Chondrocyte (in vitro differentiated cells): ENCODE measurements at regions not wholly inside any gene's neighbourhood (a gene's known extent, or its start where the extent isn't known, plus 50 kb on each side); places are given as distances from the start of the nearest gene placed in this dataset.
A peak's percentile ranks its signal among the peaks of the same experiment; 100 is the strongest.

Source experiments
- DNase-seq: peaks from one replicate; pipeline ENCODE4 v3.0.0; 2021; ENCODE audit warnings: mixed read lengths, low spot score
- H3K27ac Mint-ChIP-seq: one replicate; pipeline ENCODE4 v1.8.0; 2021; ENCODE audit warnings: mild to moderate bottlenecking, moderate library complexity, mixed read lengths; ENCODE audit not compliant: unreplicated experiment
- H3K27me3 Mint-ChIP-seq: 2 replicates; pipeline ENCODE4 v1.8.0; 2021; ENCODE audit warnings: low read depth, mixed read lengths
- H3K36me3 Mint-ChIP-seq: 2 replicates; pipeline ENCODE4 v1.8.0; 2021; ENCODE audit warnings: low read depth, mixed read lengths
- H3K4me1 Mint-ChIP-seq: 2 replicates; pipeline ENCODE4 v1.8.0; 2021; ENCODE audit warnings: low read depth, mild to moderate bottlenecking, mixed read lengths
- H3K4me3 Mint-ChIP-seq: one replicate; pipeline ENCODE4 v1.8.0; 2021; ENCODE audit warnings: mild to moderate bottlenecking, moderate library complexity, mixed read lengths; ENCODE audit not compliant: unreplicated experiment
- H3K9me3 Mint-ChIP-seq: 2 replicates; pipeline ENCODE4 v1.8.0; 2021; ENCODE audit warnings: low read depth, mixed read lengths
- TF ChIP-seq, protein P1 (sequence below): fragments of 200-600 bp; sonication (generic); IDR thresholded peaks from 2 replicates; pipeline ENCODE4 v1.5.0; 2021; ENCODE audit warnings: antibody characterized with exemption, mild to moderate bottlenecking, moderate library complexity

DNA sequence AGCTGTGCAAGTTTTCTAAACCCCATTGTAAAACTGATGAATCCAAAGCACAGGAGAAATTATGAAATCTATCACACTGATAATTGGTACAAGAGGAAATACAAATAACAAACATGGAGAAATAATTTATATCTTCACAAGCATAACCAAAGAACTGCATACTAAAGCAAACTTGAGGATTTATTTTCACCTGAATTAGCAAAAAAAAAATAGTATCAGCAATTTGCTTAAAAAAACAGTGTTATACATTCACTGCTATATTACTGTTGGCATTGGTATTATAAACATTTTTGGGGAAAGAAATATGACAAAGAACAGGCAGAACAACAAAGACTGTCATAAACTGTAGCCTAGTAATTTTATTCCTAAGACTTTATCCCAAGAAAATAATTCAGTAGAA, 230.8 kb upstream of the NRP1 start:
- H3K27me3 Mint-ChIP-seq = no peaks in the 10 kb centered on the region
- no peak overlapping the region for H3K27ac Mint-ChIP-seq
- no peaks in the 10 kb centered on the region for H3K9me3 Mint-ChIP-seq
- H3K4me3 Mint-ChIP-seq = no peak overlapping the region
- TF ChIP-seq, protein P1, sequence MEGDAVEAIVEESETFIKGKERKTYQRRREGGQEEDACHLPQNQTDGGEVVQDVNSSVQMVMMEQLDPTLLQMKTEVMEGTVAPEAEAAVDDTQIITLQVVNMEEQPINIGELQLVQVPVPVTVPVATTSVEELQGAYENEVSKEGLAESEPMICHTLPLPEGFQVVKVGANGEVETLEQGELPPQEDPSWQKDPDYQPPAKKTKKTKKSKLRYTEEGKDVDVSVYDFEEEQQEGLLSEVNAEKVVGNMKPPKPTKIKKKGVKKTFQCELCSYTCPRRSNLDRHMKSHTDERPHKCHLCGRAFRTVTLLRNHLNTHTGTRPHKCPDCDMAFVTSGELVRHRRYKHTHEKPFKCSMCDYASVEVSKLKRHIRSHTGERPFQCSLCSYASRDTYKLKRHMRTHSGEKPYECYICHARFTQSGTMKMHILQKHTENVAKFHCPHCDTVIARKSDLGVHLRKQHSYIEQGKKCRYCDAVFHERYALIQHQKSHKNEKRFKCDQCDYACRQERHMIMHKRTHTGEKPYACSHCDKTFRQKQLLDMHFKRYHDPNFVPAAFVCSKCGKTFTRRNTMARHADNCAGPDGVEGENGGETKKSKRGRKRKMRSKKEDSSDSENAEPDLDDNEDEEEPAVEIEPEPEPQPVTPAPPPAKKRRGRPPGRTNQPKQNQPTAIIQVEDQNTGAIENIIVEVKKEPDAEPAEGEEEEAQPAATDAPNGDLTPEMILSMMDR = no peak
- H3K36me3 Mint-ChIP-seq = no peaks in the 10 kb centered on the region
- DNase-seq = no peak
- H3K4me1 Mint-ChIP-seq = peaks cover 4% of the 10 kb centered on the region

DNA sequence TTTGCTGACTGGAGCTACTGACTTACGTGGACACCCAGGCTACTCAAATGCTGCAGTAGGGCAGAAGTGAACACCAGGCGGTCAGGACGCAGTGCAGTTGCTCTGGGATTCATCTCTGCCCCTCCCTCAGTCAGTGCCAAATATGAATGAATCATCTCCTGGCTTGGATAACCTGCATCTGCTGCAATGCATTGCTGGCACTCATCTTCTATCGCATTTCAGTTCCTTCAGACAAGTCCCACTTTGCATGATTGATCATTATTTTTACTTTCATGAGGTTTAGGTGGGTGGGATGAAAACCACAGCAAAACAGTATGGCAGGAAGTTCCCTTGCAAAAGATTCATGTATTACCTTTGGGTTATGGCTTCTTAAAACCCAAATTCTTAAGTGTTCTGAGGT, 224.6 kb upstream of the NRP1 start:
- Mint-ChIP-seq H3K27me3 (peaks cover 13% of the 10 kb centered on the region), H3K36me3 (peaks cover 2% of the 10 kb centered on the region), H3K4me3 (no peak overlapping the region), H3K4me1 (peaks cover 17% of the 10 kb centered on the region), H3K9me3 (no peaks in the 10 kb centered on the region), H3K27ac (no peak overlapping the region)
- DNase-seq = no peak
- TF ChIP-seq, protein P1 = no peak

DNA sequence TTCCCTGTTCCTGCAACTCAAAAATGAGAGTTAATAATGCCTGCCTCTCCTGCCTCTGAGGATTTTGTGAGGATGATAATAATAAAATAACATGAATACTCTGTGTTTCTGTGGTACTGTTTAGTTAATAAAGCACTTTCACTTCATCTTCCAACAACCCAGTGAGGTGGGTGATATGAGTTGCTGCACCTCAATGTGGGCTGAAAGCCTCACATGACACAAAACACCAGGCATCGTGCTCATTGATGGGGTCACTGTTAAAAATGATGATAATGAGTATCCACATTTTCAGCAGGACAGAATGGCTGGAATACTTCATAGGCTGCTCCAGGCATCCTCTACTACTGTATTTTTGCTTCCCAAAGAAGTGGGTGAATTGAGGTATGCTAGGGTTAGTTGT, 222.8 kb upstream of the NRP1 start:
- H3K4me3 Mint-ChIP-seq = no peak overlapping the region
- H3K27me3 Mint-ChIP-seq = peaks cover 13% of the 10 kb centered on the region
- H3K9me3 Mint-ChIP-seq = no peaks in the 10 kb centered on the region
- TF ChIP-seq, protein P1 = no peak
- H3K27ac Mint-ChIP-seq = no peak overlapping the region
- peaks cover 2% of the 10 kb centered on the region for H3K36me3 Mint-ChIP-seq
- DNase-seq = no peak
- peaks cover 17% of the 10 kb centered on the region for H3K4me1 Mint-ChIP-seq

DNA sequence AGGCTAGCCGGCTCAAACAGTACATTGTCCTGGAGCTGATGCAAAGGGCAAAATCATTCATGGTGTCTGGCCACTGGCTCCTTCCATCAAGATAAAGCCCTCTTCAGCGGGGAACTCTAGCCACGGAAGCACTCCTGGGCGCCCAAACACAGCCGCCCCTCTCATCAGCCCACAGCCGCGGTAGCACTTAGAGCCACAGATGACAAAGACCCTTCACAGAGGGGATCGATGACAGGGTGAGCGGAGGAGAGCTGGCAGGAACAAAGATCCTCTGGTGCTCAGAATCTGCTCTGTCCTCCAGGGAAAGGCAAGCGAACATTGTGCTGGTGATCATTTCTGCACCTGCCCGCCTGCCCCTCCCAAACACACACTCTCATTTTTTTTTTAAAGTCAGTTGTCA, 222.2 kb upstream of the NRP1 start:
- H3K4me3 Mint-ChIP-seq = peak overlapping the region; percentile 10
- H3K36me3 Mint-ChIP-seq = peaks cover 2% of the 10 kb centered on the region
- no peak for DNase-seq

DNA sequence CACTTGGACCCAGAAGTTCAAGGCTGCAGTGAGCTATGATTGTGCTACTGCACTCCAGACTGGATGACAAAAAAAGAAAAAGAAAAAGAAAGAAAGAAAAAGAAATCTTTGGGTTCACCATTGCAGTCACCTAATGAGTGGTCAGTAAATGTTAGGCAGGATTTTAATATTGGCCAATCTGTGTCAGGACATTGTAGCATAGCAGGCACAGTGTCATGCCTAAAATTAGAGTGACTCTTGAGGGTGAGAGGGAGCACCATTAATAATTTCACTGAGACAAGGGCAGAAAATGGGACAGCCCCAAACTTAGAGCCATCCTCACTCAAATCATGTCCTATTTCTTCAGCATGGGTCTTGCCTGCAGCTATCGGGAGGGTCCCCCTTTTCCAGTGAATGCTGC, 221.6 kb upstream of the NRP1 start:
- TF ChIP-seq, protein P1 = no peak
- H3K27ac Mint-ChIP-seq = no peak overlapping the region
- H3K27me3 Mint-ChIP-seq = peaks cover 13% of the 10 kb centered on the region
- peaks cover 2% of the 10 kb centered on the region for H3K36me3 Mint-ChIP-seq
- no peak for DNase-seq
- H3K4me3 Mint-ChIP-seq = no peak overlapping the region
- no peaks in the 10 kb centered on the region for H3K9me3 Mint-ChIP-seq
- H3K4me1 Mint-ChIP-seq = peaks cover 17% of the 10 kb centered on the region

More for the DNA sequence above, 222.2 kb upstream of the NRP1 start:
- Mint-ChIP-seq H3K4me1 (peaks cover 17% of the 10 kb centered on the region), H3K9me3 (no peaks in the 10 kb centered on the region), H3K27ac (no peak overlapping the region), H3K27me3 (peaks cover 13% of the 10 kb centered on the region)
- TF ChIP-seq, protein P1 = no peak
